ENCODE measurements at regions not wholly inside any gene's neighbourhood (a gene's known extent, or its start where the extent isn't known, plus 50 kb on each side); places are given as distances from the start of the nearest gene placed in this dataset.

- TF ChIP-seq RAD21 (IDR thresholded peaks at IDR 0.05 in 1 of 2, conservative IDR thresholded peaks at IDR 0.05 in 1 of 2; ENCODE audit: low read depth in 2 of 2, low read length in 2 of 2) (peak in 1 of 2 experiments; percentile 7; a peak in 1 of 4 replicates), CREB1 (IDR thresholded peaks at IDR 0.05) (no peak)
- H2BK12ac ChIP-seq (ENCODE audit: low read depth, low read length): no peak overlapping the region
- no peak overlapping the region for H3K4me2 ChIP-seq (ENCODE audit: insufficient read depth in 1 of 2, low read depth in 2 of 2, low read length in 2 of 2)
- ChIA-PET CTCF (ENCODE audit: partially characterized antibody) (interaction anchor here (1.0 to 2.3 kb wide), 6 partner anchors 12 to 205 kb away, joined by 3 to 8 read pairs (median 4); partner anchors contain the start of gene KANK1), POLR2A (ENCODE audit: partially characterized antibody) (no interaction called here)
- no peak overlapping the region for H2AFZ ChIP-seq (ENCODE audit: low read length)
- no peak for FAIRE-seq
- H4K91ac ChIP-seq (replicated peaks; ENCODE audit: insufficient read length, low read length): no peak overlapping the region
- H3K79me1 ChIP-seq (ENCODE audit: low read depth, low read length): peaks cover 8% of the 10 kb centered on the region
- no peak overlapping the region for H2BK15ac ChIP-seq (ENCODE audit: low read length)
- no peak overlapping the region for H3K14ac ChIP-seq (ENCODE audit: insufficient read length)
- H4K20me1 ChIP-seq (replicated peaks in 1 of 2; ENCODE audit: control insufficient read depth in 1 of 2, insufficient read depth in 2 of 2, low read length in 2 of 2): peaks cover 0 to 4% of the 10 kb centered on the region in 2 experiments
- H2BK120ac ChIP-seq (replicated peaks; ENCODE audit: low read depth, low read length): no peak overlapping the region
- H2BK5ac ChIP-seq (ENCODE audit: low read depth, low read length): no peak overlapping the region
- no peaks in the 10 kb centered on the region for H3K9me3 ChIP-seq (ENCODE audit: insufficient read depth in 2 of 2, low read depth in 1 of 2, low read length in 1 of 2)
- H3K23ac ChIP-seq (ENCODE audit: insufficient read length): no peak overlapping the region
- H4K8ac ChIP-seq (ENCODE audit: extremely low read depth, insufficient read depth, low read length): no peak overlapping the region
- H2BK20ac ChIP-seq (ENCODE audit: low read length): no peak overlapping the region
- peaks cover 3 to 16% of the 10 kb centered on the region in 2 experiments; a peak in 3 of 4 replicates for H3K79me2 ChIP-seq (ENCODE audit: control insufficient read depth in 1 of 2, insufficient read depth in 2 of 2, low read length in 2 of 2)
- 92% methylated on average over 8 of the region's 8 CpGs; no CpG with 5 or more reads in 1 of the 2 experiments for WGBS, 2 experiments (ENCODE audit: extremely low coverage in 1 of 2, insufficient coverage in 1 of 2, insufficient read length in 1 of 2, insufficient replicate concordance in 2 of 2, low coverage in 1 of 2, low lambda C conversion rate in 2 of 2, missing lambda C conversion rate in 1 of 2)
- no peak overlapping the region for H3K4me3 ChIP-seq (ENCODE audit: extremely low read depth in 1 of 4, insufficient read depth in 2 of 4, low read depth in 3 of 4, low read length in 4 of 4)
- no peak overlapping the region for H3K9ac ChIP-seq (replicated peaks in 1 of 4; ENCODE audit: extremely low read depth in 1 of 4, low read depth in 3 of 4, low read length in 3 of 4)
- peaks cover 0 to 5% (median 0%) of the 10 kb centered on the region in 4 experiments; a peak in 2 of 8 replicates for H3K36me3 ChIP-seq (ENCODE audit: control insufficient read depth in 2 of 4, insufficient read depth in 4 of 4, low read length in 3 of 4)
- H3K27ac ChIP-seq (ENCODE audit: low read depth, low read length): no peak overlapping the region
- no peaks in the 10 kb centered on the region for H3K27me3 ChIP-seq (replicated peaks in 1 of 4; ENCODE audit: control insufficient read depth in 3 of 4, extremely low read depth in 1 of 4, insufficient read depth in 3 of 4, low read length in 3 of 4)
- DNase-seq (ENCODE audit: low read depth in 1 of 2, low spot score in 2 of 2): no peak
- no peak overlapping the region for H2AK5ac ChIP-seq (ENCODE audit: low read depth, low read length)
- no peak overlapping the region for H4K5ac ChIP-seq (ENCODE audit: insufficient read length, low read depth, low read length)
- no peak overlapping the region for H3K4ac ChIP-seq (replicated peaks; ENCODE audit: insufficient read length, low read depth, low read length)
- H3K4me1 ChIP-seq (replicated peaks in 1 of 4; ENCODE audit: control insufficient read depth in 3 of 4, insufficient read depth in 4 of 4, low read length in 3 of 4): peaks cover 0 to 12% (median 4%) of the 10 kb centered on the region in 4 experiments; a peak in 1 of 7 replicates
- H3K23me2 ChIP-seq (ENCODE audit: low read depth, low read length): no peaks in the 10 kb centered on the region
- no peak overlapping the region for H3K18ac ChIP-seq (ENCODE audit: extremely low read depth, low read length)
- H3K56ac ChIP-seq (replicated peaks; ENCODE audit: insufficient read length, low read depth, low read length): no peak overlapping the region
These were observed 291.2 kb upstream of the DMRT1 start for GRCh38 chr9:550333-550732.

Data from H1 (cell line).